ENCODE measurements at regions not wholly inside any gene's neighbourhood (a gene's known extent, or its start where the extent isn't known, plus 50 kb on each side); places are given as distances from the start of the nearest gene placed in this dataset.
"Not testable (repeated sequence)": the region's sequence is repeated elsewhere in the genome, so short reads cannot be mapped to it uniquely, and the experiment has no call there.

DNA sequence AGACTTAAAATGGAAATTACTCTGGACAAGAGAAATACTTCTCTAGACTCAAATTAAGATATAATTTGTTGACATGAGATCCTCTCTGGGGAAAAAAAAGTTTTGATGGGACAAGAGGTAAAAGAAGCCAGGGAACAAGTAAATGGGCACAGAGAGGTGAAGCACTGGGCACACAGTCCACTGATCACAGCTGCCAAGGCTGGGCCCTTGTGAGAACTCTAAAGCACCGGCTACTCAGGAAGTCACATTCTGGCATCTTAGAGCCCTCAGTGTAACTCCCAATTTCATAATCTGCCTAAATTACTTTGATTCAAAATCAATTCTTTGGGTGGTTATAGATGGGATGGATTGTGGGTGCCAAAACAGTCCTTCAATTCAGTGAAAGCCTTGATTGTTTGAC lies 123.2 kb upstream of the CACNA2D1 start:
- no peak for DNase-seq (ENCODE audit: low read depth in 2 of 2)

DNA sequence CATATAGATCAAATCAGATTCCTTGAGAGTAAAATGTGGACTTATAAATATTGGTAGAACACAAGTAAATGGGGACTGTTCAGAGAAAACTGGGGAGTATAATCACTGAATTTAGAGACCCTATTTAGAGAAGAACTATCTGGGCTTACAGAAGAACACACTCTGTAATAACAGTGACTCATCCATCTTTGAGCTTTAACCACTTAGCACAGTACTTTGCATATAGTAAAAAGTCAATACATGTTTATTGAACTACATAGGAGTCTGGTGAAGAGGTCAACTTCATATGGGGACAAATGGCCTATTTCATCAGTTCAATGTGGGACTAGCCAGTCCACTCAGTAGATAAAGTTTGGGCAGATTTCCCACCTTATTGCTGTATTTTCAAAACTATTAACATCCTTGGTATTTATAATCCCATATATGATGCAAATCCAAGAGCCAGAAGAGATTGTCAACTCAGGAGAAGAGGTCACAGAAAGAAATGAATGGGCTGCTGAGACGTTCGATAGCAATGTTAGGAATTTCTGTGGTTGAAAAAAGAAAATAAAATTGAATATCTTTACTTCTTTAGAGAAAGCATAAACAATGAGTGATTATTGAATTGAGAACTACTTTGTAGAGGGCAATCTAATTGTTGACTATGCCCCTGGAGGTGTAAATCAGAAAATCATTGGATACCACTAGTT lies 119.3 kb upstream of the CACNA2D1 start:
- DNase-seq (ENCODE audit: low read depth in 2 of 2): no peak

DNA sequence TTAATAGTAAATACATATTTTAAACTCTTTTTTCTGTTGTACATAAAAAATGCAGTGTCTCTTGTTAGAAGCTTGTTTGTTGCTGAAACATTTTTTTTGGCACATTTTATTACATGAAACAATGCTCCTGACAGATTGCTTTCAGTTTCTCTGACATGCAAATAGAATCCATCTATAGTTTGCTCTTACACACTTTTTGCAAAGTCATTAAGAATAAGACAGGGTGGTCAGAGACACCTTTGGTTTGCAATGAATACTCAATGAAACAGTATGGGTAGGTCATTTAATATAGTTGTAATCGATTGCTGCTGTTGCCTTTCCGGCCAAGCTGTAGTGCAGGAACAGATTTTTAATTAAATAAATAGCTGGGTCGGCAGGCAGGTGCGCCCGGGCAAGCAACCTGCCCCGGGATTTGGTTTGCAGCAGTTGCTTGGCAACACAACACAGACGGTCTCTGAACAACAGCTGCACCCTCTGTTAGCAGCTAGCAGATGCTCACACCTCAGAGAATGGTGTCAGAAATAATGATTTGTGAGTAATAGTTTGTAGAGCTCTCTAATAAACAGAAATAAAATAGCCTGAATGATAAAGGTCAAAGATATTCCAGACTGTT lies 115.7 kb upstream of the CACNA2D1 start:
- DNase-seq (ENCODE audit: low read depth in 2 of 2): no peak

DNA sequence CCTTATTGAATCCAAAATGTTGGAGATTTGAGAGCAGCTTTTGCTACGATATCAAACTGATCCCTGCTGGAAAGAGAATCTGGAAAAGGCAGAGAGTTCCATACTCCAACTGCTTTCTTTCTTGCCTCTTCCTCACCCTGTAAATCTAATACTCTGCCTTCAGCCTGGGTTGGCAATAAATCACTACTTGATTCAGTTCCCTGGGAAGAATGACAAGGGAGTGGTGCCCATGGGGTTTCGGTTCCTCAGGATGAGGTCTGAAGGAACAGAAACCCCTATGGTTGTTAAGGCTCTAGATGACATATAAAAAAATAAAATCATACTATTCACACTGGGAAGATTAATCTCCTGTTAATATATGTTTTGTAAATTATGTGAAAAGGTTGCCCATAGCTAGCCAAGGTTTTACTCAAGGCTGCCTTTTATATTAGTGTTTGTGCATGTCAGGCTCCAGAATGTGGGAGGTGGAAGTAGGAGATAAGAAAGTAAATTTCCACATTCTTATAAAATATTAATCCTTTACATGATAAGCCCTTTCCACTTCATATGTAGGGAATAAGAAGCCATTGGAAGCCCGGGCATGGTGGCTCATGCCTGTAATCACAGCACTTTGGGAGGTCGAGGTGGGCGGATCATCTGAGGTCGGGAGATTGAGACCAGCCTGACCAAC lies 106.2 kb upstream of the CACNA2D1 start:
- DNase-seq (ENCODE audit: low read depth in 2 of 2): no peak

DNA sequence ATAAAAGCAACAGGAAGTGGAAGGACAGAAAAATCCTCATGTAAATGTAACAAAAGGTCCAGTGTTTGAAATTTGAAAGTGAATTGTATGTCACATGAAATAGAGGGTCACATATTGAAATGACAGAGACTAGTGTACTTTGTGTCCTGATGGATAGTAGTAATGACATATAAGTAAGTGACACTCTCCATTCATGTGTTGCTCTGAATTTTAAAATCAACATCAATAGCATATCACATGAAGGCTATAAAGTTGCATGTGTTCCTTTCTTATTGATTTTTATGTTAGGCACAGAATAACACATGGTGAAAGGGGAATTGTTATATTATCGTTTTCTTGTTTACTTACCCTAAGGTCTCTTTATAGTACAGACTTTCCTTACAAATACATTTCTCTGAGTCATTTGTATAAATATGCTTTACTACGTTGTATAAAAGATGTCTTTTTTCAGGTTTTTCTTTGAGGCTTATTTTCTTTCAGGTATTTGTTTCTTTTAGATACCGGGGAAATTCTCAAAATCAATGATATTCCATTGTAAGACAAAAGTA lies 104.6 kb upstream of the CACNA2D1 start:
- no peak for DNase-seq (ENCODE audit: low read depth in 2 of 2)

DNA sequence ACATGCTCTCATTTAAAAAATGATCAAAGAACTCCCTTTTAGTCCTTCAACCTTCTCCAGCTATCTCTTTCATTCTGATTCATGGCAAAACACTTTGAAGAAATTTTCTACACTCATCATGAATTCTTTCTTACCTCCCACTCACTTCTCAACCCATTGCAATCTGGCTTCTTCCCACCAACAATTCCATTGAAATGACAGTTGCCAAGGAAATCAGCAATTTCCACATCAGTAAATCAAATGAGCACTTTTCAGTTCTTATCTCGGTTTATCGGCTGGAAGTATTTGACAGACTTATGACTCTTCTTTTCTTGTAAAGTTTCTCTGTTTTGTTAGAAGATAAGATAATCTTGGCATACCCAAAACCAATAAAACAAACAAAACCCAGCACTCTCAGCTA lies 99.1 kb upstream of the CACNA2D1 start:
- DNase-seq (ENCODE audit: low read depth in 2 of 2): no peak

DNA sequence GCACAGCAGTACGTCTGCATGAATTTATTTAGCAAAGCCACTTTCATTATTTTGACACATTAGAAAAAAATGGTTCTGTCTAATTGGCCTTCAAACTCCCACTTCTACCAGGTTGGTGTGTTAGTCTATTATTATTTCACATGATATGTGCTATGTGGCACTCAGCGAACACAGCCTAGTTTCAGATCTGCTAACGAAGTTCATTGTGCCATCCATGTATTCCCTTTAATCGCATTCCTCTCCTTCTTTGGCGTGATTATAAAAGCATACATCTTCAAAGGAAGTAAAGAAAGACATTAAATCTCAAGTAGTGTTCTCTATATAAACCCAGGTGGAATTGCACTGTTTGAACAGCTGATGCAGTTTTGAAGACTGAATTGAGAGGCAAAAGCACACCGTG lies 96.4 kb upstream of the CACNA2D1 start:
- no peak for DNase-seq (ENCODE audit: low read depth in 2 of 2)

DNA sequence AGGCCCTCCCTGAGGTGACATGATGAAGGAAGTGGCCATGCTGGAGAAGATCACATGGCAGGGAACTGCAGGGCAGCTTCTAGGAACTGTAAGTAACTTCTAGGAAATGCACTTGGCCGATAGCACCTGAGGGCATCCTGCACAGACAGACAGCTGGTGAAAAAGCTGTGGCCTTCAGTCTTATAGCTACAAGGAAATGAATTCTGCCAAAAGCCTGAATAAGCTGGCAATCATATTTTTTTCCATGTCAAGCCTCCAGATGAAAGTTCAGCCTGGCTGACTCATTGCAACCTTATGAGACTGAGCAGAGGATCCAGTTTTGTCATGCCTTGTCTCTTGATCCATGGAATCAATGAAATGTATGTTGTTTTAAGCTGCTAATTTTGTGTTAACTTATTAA lies 91.1 kb upstream of the CACNA2D1 start:
- no peak for DNase-seq (ENCODE audit: low read depth in 2 of 2)

DNA sequence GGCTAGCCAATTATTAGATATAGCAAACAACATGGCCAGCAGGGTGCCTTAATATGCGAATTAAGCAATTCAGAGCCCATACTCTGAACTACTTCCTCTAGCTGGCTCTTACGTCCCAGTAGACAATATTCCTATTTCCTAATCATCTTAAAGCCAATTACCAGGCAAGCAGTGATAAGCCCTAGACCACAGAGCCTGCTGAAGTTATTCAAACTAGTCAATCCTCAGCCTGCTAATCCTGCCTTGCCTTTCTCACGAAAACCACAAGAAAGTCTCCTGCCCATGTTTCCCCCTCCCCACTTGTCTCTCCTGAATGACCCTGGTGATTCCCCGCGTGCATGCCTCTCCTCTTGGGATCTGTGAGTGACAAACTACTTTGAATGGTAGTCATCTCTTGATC lies 86.8 kb upstream of the CACNA2D1 start:
- no peak for DNase-seq (ENCODE audit: low read depth in 2 of 2)

DNA sequence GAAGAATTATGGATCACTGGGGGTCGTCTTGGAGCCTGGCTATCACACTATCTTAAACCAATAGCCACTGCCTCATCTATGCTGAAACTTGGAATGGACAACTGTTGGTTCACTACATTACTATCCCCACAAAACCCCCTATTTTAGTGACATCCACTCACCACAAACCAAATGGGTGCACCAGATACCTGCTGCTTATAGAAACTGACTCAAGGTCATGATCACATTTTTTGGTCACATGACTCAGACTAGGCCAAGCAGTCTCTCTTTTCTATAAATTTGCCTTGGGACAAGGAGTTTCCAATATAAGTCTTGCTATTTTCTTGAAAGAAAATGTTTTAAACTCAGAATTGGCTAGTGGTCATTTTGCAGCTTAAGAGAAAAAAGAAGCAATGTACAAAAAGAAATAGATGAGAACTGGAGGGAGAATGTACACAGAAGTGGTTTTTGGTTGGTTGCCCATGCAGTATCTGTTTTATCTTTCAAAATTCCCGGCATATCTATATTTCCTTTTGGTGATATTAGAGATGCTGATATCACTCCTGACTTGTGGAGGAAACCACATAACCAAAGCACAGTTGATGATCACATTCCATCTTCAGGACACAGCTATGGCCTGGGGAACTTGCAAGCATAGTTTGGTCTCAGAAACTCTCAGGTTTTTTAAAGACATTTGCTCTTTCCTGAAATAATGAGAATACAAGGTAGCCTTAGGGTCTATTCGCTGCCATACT lies 85.2 kb upstream of the CACNA2D1 start:
- DNase-seq (ENCODE audit: low read depth in 2 of 2): no peak

DNA sequence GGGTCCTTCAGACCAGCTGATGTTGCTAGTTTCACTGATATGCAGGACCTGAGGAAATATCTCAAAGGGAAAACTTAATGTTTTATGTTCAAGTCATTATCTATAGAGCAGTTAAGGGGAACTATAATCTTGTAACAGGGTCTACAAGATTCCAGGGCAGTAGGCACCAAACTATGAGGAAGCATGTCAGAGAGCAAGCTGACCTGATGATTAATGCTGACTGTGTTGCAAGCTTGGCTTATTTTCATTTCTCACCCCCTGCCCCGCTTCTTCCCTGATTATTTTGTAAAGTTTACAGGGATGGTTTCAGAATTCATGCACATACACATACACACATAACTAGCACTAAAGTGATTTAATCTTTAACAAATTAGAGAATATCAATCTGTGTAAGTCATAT lies 84.3 kb upstream of the CACNA2D1 start:
- no peak for DNase-seq (ENCODE audit: low read depth in 2 of 2)

DNA sequence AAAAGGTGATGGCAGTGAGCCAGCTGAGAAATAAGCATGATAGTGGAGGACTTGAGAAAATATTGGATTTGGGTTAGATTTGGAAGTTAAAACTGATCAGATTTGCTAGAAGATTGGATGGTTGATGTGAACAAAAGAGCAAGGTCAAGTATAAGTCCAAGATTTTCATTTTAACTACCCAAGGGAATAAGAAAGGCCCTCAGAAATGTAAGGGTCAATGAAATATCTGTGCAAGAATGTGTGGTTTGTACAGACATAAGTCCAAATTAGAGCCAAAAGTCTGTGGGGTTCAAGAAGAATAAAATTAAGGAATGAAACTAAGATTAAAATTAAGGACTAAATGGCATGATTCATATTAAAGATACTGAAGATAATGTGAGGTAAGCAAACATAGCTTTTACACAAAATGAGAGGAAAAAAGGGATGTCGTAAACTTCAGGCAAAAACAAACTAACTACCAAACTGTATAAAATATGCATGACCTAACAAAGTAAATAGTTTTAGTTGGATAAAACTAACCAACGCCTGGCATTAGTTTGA lies 78.4 kb upstream of the CACNA2D1 start:
- no peak for DNase-seq (ENCODE audit: low read depth in 2 of 2)

DNA sequence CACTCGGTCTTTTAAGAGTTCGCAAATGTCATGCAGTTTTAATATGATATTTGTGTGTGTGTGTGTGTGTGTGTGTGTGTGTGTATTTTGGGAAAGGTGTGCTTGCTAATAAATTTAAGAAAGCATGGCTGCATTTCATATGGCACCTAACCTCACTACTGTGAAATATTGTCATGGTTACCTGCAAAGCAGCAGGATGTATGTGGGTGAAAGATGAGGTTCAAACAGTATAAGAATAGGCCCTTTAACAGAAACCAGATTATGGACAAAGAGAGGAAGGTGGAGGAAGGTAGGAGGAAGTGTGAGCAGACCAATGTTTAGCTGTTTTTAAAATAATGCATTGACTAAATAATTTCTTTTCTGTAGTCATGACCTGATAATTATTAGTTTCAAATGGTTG lies 73.5 kb upstream of the CACNA2D1 start:
- no peak for DNase-seq (ENCODE audit: low read depth in 2 of 2)

DNA sequence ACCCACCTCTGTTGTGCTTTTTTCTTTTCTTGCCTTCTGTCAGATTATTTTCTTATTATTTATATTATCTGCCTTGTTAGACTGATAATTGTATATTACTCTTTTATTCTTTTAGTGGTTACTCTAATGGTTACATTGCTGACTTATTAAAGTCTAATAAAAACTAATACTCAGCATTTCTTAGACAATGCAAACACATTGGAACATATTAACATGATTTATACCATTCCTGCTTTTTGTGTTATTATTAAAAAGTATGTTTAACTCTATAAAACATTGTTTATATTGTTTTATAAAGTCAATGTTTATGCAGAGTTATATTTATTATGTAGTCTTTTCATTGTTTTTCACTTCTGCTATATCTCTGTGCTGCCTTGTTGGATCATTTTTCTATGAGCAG lies 68.0 kb upstream of the CACNA2D1 start:
- no peak for DNase-seq (ENCODE audit: low read depth in 2 of 2)

DNA sequence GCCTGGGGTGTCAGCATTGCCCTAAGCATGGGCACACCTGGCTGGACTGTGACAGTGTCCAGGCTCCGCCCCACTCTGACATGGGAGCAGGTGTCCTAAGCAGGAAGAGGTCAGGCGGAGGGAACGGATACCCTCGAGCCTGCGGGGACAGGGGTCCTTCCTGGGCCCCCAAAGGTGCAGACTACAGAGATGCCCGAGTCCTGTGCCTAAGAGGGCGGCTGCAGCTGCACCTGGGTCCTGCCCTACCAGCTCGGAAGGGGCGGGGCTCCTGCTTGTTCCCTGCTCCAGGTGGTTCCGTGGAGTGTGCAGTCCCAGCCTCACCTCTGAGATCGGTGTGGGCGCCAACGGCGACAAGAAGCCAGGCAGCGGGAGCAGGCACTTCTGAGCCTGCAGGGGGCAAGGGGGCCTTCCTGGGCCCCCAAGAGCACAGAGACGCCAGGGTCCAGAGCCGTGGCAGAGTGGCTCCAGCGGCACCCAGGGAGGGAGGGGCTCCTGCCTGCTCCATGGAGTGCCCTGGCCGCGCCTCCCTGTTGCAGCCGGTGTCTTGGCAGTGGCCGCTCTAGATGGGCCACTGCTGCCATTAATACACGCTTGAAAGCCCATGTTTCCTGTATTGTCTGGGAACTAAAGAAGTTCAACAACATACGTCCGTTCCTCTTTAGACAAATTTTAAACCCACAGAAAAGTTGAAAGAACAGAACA lies 64.5 kb upstream of the CACNA2D1 start:
- DNase-seq (ENCODE audit: low read depth in 2 of 2): no peak

DNA sequence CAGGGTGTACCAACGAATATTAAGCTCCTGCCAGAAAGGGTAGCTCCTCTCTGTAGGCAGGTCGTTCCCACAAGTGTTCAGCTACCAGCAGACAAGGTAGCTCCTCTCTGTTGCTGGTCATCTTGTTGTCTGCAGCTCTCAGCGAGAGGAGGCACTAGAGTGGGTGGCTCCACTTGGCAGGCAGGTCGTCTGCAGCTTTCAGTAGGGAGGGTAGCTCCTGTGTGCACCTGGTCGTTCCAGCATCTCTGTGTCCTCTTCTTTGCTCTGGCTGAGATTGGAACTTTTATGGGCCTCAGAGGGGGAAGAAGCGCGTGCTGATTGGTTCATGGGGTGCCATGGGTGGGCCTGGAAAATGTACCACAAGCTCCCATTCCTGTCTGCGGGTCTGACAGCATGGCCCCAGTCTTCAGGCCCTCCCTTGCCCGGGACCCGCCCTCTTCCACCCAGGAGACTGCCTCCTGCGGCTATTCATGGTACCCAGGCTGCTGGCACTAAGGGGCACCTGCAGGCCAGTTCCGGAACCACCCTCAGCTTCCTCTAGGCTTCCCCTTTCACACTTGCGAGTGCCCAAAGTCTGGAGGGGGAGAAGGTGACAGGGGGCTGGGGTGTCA lies 63.9 kb upstream of the CACNA2D1 start:
- DNase-seq (ENCODE audit: low read depth in 2 of 2): no peak

DNA sequence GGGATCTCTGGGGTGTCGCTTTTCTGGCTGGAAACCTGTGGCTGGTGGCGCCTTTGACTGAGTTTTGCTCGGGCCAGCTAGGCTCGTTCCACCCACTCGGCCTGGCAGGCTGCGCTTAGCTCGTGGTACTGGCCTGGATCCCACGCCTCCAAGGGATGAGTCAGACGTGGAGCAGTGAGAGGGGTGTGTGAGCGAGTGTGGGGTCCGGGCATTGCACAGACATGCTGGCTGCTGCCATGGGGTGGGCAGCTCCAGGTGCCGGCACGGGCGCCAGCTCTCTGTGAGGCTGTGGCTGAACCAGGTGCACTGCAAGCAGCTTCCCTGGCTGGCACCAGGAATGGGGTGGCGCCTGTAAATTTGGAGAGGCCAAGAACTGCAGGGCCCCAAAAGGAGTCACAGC lies 63.1 kb upstream of the CACNA2D1 start:
- DNase-seq (ENCODE audit: low read depth in 2 of 2): no peak

DNA sequence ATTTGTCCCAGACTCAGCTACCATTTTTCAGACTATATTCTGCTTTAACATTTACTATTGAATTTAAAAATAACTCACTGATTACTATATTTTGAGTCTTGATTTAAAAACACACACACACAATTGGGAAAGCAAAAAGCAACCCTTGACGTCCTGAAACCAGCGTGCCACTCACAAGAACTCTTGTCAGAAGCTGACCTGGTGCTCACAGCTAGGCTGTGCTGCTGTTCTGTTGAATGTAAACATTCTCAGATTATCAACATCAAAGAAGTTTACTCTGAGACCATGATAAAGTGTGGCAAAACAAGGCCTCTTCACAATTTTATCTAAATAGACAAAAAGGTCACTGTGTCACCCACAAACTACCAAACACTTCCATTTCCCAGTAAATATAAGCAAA lies 62.6 kb upstream of the CACNA2D1 start:
- no peak for DNase-seq (ENCODE audit: low read depth in 2 of 2)

DNA sequence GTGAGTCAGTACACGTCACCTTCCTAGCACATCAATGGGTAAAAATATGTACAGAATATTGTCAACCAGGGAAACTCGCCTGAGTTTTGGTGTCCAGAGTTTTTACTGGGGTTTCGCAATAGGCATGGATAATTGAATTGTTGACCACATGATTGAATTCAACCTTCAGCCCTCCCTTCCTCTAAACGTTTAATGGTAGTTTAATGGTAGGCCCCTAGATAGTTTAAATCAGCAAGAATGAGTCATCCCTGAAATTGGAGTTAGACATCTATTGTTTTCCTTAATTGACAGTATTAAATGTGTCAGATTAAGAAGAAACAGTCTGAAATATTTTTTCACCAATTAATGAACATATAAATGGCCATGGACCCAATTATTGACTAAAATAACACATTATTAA lies 57.8 kb upstream of the CACNA2D1 start:
- DNase-seq (ENCODE audit: low read depth in 2 of 2): no peak

DNA sequence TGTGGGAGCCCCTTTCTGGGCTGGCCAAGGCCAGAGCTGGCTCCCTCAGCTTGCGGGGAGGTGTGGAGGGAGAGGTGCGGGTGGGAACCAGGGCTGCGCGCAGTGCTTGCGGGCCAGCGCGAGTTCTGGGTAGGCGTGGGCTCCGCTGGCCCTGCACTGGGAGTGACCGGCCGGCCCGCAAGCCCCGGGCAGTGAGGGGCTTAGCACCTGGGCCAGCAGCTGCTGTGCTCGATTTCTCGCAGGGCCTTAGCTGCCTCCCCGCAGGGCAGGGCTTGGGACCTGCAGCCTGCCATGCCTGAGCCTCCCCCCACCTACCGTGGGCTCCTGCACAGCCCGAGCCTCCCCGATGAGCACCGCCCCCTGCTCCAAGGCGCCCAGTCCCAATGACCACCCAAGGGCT lies 56.0 kb upstream of the CACNA2D1 start:
- DNase-seq (ENCODE audit: low read depth in 2 of 2): not testable (repeated sequence)

DNA sequence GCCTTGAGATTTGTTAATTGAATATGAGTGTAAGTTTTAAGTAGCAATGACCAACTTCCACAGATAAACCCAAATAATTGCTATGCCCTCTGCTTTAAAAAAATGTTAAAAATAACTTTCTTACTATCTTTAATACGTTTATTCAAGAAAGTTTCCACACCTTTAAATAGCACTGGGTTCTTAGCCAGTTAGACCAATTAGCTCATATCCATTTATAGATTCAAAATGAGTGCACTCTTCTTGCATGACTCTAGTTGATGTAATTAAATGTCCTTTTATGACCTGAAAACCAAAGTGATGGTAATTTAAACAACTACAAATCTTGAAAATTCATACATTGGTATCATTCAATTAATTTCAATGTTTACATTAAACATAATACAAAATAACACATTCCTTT lies 50.8 kb upstream of the CACNA2D1 start:
- DNase-seq (ENCODE audit: low read depth in 2 of 2): no peak

Measured in stimulated activated CD8-positive, alpha-beta memory T cell treated with anti-CD3 and anti-CD28 coated beads, Interleukin-2, amount 100 ng/mL, for 48 hours (primary cell).